B cell (primary cell): ENCODE measurements at regions not wholly inside any gene's neighbourhood (a gene's known extent, or its start where the extent isn't known, plus 50 kb on each side); places are given as distances from the start of the nearest gene placed in this dataset.

Experiments used
- ATAC-seq: fragments of 200-7000 bp; cut with Tn5 transposase; one replicate; pipeline ENCODE4 v1.10.0; 2021; ENCODE audit warnings: low read depth, mild to moderate bottlenecking, moderate number of reproducible peaks, moderate library complexity
- CTCF ChIA-PET: fragments of 350-600 bp; sonication (Branson Sonifier 250); formaldehyde crosslinking; loops from one replicate; lab custom pipeline; 2021; ENCODE audit warnings: antibody characterized with exemption, inconsistent platforms; lab: Charles Lee
- POLR2A ChIA-PET: fragments of 350-600 bp; sonication (Branson Sonifier 250); formaldehyde crosslinking; loops from one replicate; lab custom pipeline; 2021; ENCODE audit warnings: antibody characterized with exemption; lab: Charles Lee
- DNase-seq: peaks from one replicate; pipeline ENCODE4 v3.0.0; 2013
- H2AFZ ChIP-seq: 2 replicates; pipeline ENCODE4 v1.6.1; 2012; ENCODE audit warnings: mild to moderate bottlenecking, low read depth, low read length; ENCODE audit not compliant: insufficient read depth, poor library complexity, severe bottlenecking
- H3K27ac ChIP-seq, 2 donors: 1 replicate in 1 of 2; 2 replicates in 1 of 2; pipeline ENCODE4 v1.5.1; 2012 to 2013; ENCODE audit warnings: low read length in 2 of 2, mild to moderate bottlenecking in 2 of 2, moderate library complexity in 1 of 2
- H3K27me3 ChIP-seq, 4 experiments: fragments of 200-600 bp in 1 of 4; sonication (generic) in 1 of 4; replicated peaks in 1 of 4; 1 replicate in 2 of 4; 2 replicates in 2 of 4; pipeline versions ENCODE4 v1.6.1 to v1.7.0; 2013 to 2016; ENCODE audit warnings: low read length in 3 of 4, mild to moderate bottlenecking in 2 of 4, mixed read lengths in 1 of 4, moderate library complexity in 1 of 4; ENCODE audit not compliant: insufficient read depth in 4 of 4, control insufficient read depth in 3 of 4; ENCODE audit errors: control extremely low read depth in 1 of 4
- H3K36me3 ChIP-seq, 2 experiments: replicated peaks in 1 of 2; 1 replicate in 1 of 2; 2 replicates in 1 of 2; pipeline versions ENCODE4 v1.6.1 to v1.7.1; 2013; ENCODE audit warnings: low read length in 1 of 2; ENCODE audit not compliant: insufficient read depth in 2 of 2, control insufficient read depth in 1 of 2; ENCODE audit errors: control extremely low read depth in 1 of 2, extremely low read depth in 1 of 2
- H3K4me1 ChIP-seq, 2 donors: fragments of 200-600 bp in 1 of 2; sonication (generic) in 1 of 2; 1 replicate in 1 of 2; 2 replicates in 1 of 2; pipeline versions ENCODE4 v1.5.1 to v1.6.1; 2013 to 2017; ENCODE audit warnings: low read length in 2 of 2; ENCODE audit not compliant: control insufficient read depth in 2 of 2, insufficient read depth in 2 of 2
- H3K4me2 ChIP-seq: replicated peaks from 2 replicates; pipeline ENCODE3; 2012; ENCODE audit warnings: mild to moderate bottlenecking, low read depth, low read length; ENCODE audit not compliant: poor library complexity, severe bottlenecking
- H3K4me3 ChIP-seq, 5 experiments: fragments of 200-600 bp in 1 of 5; sonication (generic) in 1 of 5; 1 replicate in 3 of 5; 2 replicates in 2 of 5; pipeline versions ENCODE4 v1.5.1 to v1.7.0; 2011 to 2016; ENCODE audit warnings: low read length in 4 of 5, mild to moderate bottlenecking in 4 of 5, low read depth in 2 of 5, control low read depth in 1 of 5, moderate library complexity in 1 of 5; ENCODE audit not compliant: insufficient read depth in 1 of 5; ENCODE audit errors: control extremely low read depth in 1 of 5, extremely low read depth in 1 of 5
- H3K79me2 ChIP-seq: fragments of 200-600 bp; sonication (generic); one replicate; pipeline ENCODE4 v1.6.0; 2016; ENCODE audit warnings: low read length; ENCODE audit not compliant: control insufficient read depth, insufficient read depth
- H3K9ac ChIP-seq: fragments of 200-600 bp; sonication (generic); 2 replicates; pipeline ENCODE4 v1.6.1; 2017; ENCODE audit warnings: mild to moderate bottlenecking, low read length, moderate library complexity
- H3K9me3 ChIP-seq, 3 donors: one replicate each; pipeline versions ENCODE4 v1.6.1 to v1.7.1; 2013; ENCODE audit warnings: low read length in 2 of 3; ENCODE audit not compliant: control insufficient read depth in 2 of 3, insufficient read depth in 1 of 3; ENCODE audit errors: control extremely low read depth in 1 of 3
- H4K20me1 ChIP-seq: 2 replicates; pipeline ENCODE4 v1.6.0; 2012; ENCODE audit warnings: mild to moderate bottlenecking, low read length; ENCODE audit not compliant: insufficient read depth, control insufficient read depth, poor library complexity, severe bottlenecking
- H3K27ac Mint-ChIP-seq: one replicate; pipeline ENCODE4 v1.8.0; 2021; ENCODE audit warnings: mixed read lengths
- H3K27me3 Mint-ChIP-seq: one replicate; pipeline ENCODE4 v1.8.0; 2021; ENCODE audit warnings: mixed read lengths
- H3K4me1 Mint-ChIP-seq: one replicate; pipeline ENCODE4 v1.8.0; 2021; ENCODE audit warnings: mixed read lengths
- H3K4me3 Mint-ChIP-seq: one replicate; pipeline ENCODE4 v1.8.0; 2021; ENCODE audit warnings: mixed read lengths
- H3K9me3 Mint-ChIP-seq: one replicate; pipeline ENCODE4 v1.8.0; 2022; ENCODE audit warnings: mixed read lengths; ENCODE audit not compliant: insufficient read depth
- EZH2 ChIP-seq: IDR thresholded peaks from 2 replicates; pipeline ENCODE4 v1.6.1; 2012; ENCODE audit warnings: borderline replicate concordance, low read depth, mild to moderate bottlenecking, moderate library complexity, low read length; ENCODE audit not compliant: insufficient read depth, poor library complexity, severe bottlenecking
- WGBS: methylation state at CpG from one replicate; pipeline ENCODE4 v1.1.5; 2013; ENCODE audit warnings: missing lambda C conversion rate; ENCODE audit not compliant: insufficient coverage; 5-methylcytosine and 5-hydroxymethylcytosine counted together
- intact Hi-C: fragments of 100-400 bp; cut with micrococcal nuclease; formaldehyde crosslinking; loops from one replicate; pipeline ENCODE4 v1.10.0; 2022
- TF ChIP-seq, protein P1 (sequence below): fragments of 200-600 bp; IDR thresholded peaks from one replicate; pipeline ENCODE4 v1.8.0; 2022; ENCODE audit warnings: antibody characterized with exemption, mild to moderate bottlenecking

DNA sequence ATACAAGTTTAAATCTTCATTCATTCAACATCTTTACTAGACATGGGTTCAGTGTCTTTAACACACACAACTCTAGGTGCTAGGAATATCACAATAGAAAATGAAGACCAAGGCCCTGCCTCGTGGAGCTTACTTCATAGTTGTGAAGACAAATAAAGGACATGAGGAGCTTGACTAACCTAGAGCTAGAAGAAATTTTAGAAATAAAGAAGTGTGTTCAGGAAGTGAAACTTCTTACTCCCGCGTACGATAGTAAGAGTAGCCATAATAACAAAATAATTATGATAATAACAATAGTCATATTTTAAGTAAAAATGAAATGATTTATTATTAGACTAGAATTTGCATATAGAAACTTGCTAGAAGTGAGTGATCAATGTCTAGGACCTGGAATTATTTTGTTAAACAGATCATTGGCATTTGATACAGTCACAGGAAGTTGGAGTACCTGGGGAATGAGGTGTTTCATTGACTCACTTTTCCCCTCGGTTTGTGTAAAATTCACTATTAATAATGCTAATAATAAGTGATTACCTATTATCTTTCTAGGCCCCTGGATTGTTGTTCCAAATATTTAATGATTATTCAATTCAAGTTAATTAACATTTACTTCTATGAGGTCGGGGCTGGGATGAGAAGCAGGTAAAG, 331.3 kb downstream of the NSG2 start:
- H3K36me3 ChIP-seq = no peaks in the 10 kb centered on the region
- H2AFZ ChIP-seq = no peak overlapping the region
- no peaks in the 10 kb centered on the region for H4K20me1 ChIP-seq
- no peak overlapping the region for H3K4me2 ChIP-seq
- no peak overlapping the region for H3K9ac ChIP-seq
- Mint-ChIP-seq H3K4me3 (no peak overlapping the region), H3K27me3 (peaks cover 5% of the 10 kb centered on the region), H3K27ac (no peak overlapping the region), H3K9me3 (peaks cover 2% of the 10 kb centered on the region), H3K4me1 (peaks cover 2% of the 10 kb centered on the region)
- H3K27ac ChIP-seq = no peak overlapping the region
- no peak overlapping the region for H3K4me3 ChIP-seq
- no peak for TF ChIP-seq EZH2
- TF ChIP-seq, protein P1, sequence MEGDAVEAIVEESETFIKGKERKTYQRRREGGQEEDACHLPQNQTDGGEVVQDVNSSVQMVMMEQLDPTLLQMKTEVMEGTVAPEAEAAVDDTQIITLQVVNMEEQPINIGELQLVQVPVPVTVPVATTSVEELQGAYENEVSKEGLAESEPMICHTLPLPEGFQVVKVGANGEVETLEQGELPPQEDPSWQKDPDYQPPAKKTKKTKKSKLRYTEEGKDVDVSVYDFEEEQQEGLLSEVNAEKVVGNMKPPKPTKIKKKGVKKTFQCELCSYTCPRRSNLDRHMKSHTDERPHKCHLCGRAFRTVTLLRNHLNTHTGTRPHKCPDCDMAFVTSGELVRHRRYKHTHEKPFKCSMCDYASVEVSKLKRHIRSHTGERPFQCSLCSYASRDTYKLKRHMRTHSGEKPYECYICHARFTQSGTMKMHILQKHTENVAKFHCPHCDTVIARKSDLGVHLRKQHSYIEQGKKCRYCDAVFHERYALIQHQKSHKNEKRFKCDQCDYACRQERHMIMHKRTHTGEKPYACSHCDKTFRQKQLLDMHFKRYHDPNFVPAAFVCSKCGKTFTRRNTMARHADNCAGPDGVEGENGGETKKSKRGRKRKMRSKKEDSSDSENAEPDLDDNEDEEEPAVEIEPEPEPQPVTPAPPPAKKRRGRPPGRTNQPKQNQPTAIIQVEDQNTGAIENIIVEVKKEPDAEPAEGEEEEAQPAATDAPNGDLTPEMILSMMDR = no peak
- ATAC-seq (no peak), DNase-seq (no peak)
- POLR2A ChIA-PET = no interaction called here
- H3K9me3 ChIP-seq = peaks cover 0 to 4% (median 3%) of the 10 kb centered on the region in 3 donors
- no peaks in the 10 kb centered on the region for H3K4me1 ChIP-seq
- H3K79me2 ChIP-seq = no peaks in the 10 kb centered on the region
- WGBS = no CpG with 5 or more reads among the region's 6 CpGs
- intact Hi-C loops = no loop called here
- CTCF ChIA-PET = no interaction called here
- no peaks in the 10 kb centered on the region for H3K27me3 ChIP-seq

DNA sequence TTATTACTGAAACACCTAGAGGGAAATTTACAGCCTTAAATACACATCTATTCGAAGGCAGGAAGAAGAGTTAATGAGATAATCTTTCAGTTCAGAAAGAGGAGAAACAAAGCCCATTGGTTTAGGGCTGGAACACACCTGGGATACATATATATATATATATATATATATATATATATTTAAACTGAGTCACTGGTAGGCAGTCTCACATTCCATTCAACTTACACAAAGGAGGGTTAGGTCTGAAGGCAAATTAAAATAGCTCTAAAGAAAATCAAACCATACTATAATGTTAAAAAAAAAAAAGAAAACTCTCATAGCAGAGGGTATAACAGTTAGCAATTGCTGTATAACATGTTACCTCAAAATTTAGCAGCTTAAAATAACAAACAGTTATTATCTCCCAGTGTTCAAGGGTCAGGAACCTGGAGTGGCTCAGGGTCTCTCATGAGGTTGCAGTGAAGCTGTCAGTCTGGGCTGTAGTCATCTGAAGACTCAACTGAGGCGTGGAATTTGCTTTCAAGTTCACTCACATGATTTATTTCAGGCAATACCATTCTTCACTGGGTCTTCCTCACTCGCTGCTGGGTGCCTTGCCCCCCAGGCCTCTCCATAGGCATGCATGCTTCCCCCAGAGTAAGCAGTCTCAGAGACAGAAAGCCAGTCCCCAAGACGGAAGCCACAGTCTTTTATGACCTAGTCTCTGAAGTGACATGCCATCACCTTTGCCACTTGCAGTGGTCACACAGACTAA, 332.8 kb downstream of the NSG2 start:
- H4K20me1 ChIP-seq = no peaks in the 10 kb centered on the region
- no peaks in the 10 kb centered on the region for H3K27me3 ChIP-seq
- no peaks in the 10 kb centered on the region for H3K27me3 Mint-ChIP-seq
- ATAC-seq (no peak), DNase-seq (no peak)
- H3K9me3 Mint-ChIP-seq = peaks cover 2% of the 10 kb centered on the region
- H3K27ac Mint-ChIP-seq = no peak overlapping the region
- no peaks in the 10 kb centered on the region for H3K79me2 ChIP-seq
- CTCF ChIA-PET = no interaction called here
- H2AFZ ChIP-seq = no peak overlapping the region
- H3K4me2 ChIP-seq = no peak overlapping the region
- no peaks in the 10 kb centered on the region for H3K4me1 ChIP-seq
- H3K4me3 ChIP-seq = no peak overlapping the region
- intact Hi-C loops = no loop called here
- 68% methylated on average over 3 of the region's 4 CpGs for WGBS
- no peak overlapping the region for H3K9ac ChIP-seq
- H3K27ac ChIP-seq = no peak overlapping the region
- no peaks in the 10 kb centered on the region for H3K36me3 ChIP-seq
- H3K9me3 ChIP-seq = peaks cover 0 to 4% (median 3%) of the 10 kb centered on the region in 3 donors
- no peak for TF ChIP-seq EZH2
- TF ChIP-seq, protein P1 = no peak
- POLR2A ChIA-PET = no interaction called here
- H3K4me1 Mint-ChIP-seq = peaks cover 2% of the 10 kb centered on the region
- H3K4me3 Mint-ChIP-seq = no peak overlapping the region
